ENCODE measurements at regions not wholly inside any gene's neighbourhood (a gene's known extent, or its start where the extent isn't known, plus 50 kb on each side); places are given as distances from the start of the nearest gene placed in this dataset.

DNA sequence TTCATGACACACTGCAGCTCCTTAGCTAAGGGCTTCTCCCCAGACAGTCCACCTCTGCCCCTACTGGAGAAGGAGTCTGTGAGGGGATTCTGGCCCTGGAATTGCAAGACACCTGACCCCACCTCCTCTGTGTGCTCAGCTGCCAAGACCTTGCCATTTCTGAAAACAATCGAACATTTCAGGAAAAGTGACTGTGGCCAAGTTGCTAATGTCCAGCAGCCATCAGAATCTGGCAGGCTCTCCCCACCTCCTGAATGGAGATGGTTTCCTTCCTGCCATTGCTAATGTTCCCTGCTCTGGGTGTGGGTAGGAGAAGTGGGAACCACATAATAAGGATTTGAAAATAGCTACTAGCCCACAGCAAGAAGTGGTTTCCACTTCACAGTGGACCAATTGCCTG, 127.2 kb upstream of the ALX4 start:
- TF ChIP-seq, protein P1, sequence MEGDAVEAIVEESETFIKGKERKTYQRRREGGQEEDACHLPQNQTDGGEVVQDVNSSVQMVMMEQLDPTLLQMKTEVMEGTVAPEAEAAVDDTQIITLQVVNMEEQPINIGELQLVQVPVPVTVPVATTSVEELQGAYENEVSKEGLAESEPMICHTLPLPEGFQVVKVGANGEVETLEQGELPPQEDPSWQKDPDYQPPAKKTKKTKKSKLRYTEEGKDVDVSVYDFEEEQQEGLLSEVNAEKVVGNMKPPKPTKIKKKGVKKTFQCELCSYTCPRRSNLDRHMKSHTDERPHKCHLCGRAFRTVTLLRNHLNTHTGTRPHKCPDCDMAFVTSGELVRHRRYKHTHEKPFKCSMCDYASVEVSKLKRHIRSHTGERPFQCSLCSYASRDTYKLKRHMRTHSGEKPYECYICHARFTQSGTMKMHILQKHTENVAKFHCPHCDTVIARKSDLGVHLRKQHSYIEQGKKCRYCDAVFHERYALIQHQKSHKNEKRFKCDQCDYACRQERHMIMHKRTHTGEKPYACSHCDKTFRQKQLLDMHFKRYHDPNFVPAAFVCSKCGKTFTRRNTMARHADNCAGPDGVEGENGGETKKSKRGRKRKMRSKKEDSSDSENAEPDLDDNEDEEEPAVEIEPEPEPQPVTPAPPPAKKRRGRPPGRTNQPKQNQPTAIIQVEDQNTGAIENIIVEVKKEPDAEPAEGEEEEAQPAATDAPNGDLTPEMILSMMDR (optimal IDR thresholded peaks at IDR 0.05 in 1 of 3, IDR thresholded peaks at IDR 0.05 in 1 of 3, conservative IDR thresholded peaks at IDR 0.05 in 1 of 3; ENCODE audit: extremely low read depth in 1 of 3, insufficient read depth in 2 of 3, low read length in 3 of 3): no peak
- TF ChIP-seq EZH2 (IDR thresholded peaks at IDR 0.05; ENCODE audit: low read length): no peak
